ENCODE measurements at regions not wholly inside any gene's neighbourhood (a gene's known extent, or its start where the extent isn't known, plus 50 kb on each side); places are given as distances from the start of the nearest gene placed in this dataset.

DNA sequence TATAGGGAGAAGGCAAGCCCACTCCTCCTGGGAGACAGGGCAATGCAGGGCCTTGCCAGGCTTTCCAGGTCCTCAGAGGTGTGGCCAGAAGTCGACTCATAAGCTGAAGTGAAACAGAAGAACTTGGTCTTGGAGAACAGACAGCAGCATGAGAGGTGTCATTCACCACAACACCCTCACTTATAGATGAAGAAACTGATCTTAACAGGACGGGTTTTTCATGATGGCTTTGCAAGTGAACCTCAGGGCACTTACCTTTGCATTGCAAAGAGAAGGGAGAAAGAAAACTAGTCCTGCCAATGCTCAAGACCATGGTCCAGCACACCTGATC lies 198.8 kb downstream of the CYRIA start:
- no CpG with 5 or more reads among the region's 2 CpGs for WGBS, 2 experiments (ENCODE audit: extremely low coverage in 2 of 2, insufficient read length in 1 of 2)
- intact Hi-C loops (cut with micrococcal nuclease): no loop called here

More for the DNA sequence above, 198.8 kb downstream of the CYRIA start:
- ChIA-PET POLR2A (ENCODE audit: unreplicated experiment) (no interaction called here), CTCF (no interaction called here)
- no peak overlapping the region for H3K4ac ChIP-seq (ENCODE audit: low read depth, low read length)
- H3K9ac ChIP-seq (ENCODE audit: low read depth, low read length): no peak overlapping the region
- no peaks in the 10 kb centered on the region for H3K27me3 ChIP-seq (ENCODE audit: control insufficient read depth, insufficient read depth, low read length)
- no peak overlapping the region for H3K4me2 ChIP-seq (ENCODE audit: low read depth, low read length)
- no peak overlapping the region for H4K91ac ChIP-seq (ENCODE audit: insufficient read depth, low read depth, low read length)
- no peaks in the 10 kb centered on the region for H4K20me1 ChIP-seq (ENCODE audit: insufficient read depth, low read length)
- in situ Hi-C loops (cut with MboI; ENCODE audit: low sequenced_read_pairs): no loop called here
- no peaks in the 10 kb centered on the region for H3K4me1 ChIP-seq (ENCODE audit: control insufficient read depth, insufficient read depth, low read length)
- no peak overlapping the region for H2BK120ac ChIP-seq (ENCODE audit: low read depth, low read length)
- H3K14ac ChIP-seq (replicated peaks; ENCODE audit: low read depth, low read length): no peak overlapping the region
- no peak overlapping the region for H3K56ac ChIP-seq (ENCODE audit: extremely low read depth, insufficient read depth, low read length)
- H2AFZ ChIP-seq (replicated peaks; ENCODE audit: low read length, poor library complexity): no peak overlapping the region
- H2AK5ac ChIP-seq (ENCODE audit: low read depth, low read length): no peak overlapping the region
- no peaks in the 10 kb centered on the region for H3K36me3 ChIP-seq (ENCODE audit: control insufficient read depth, insufficient read depth, low read length)
- no peak overlapping the region for H4K5ac ChIP-seq (ENCODE audit: low read depth, low read length)
- H3K27ac ChIP-seq (ENCODE audit: insufficient read depth, low read length): no peak overlapping the region
- dilution Hi-C loops (cut with HindIII; ENCODE audit: low sequenced_read_pairs, unreplicated experiment): no loop called here
- H3K9me1 ChIP-seq (ENCODE audit: insufficient read depth, low read length): no peaks in the 10 kb centered on the region
- TF ChIP-seq MAFK (IDR thresholded peaks at IDR 0.05; ENCODE audit: low read depth, low read length) (no peak), RFX5 (IDR thresholded peaks at IDR 0.05; ENCODE audit: low read depth, low read length) (no peak)
- no peak overlapping the region for H3K23ac ChIP-seq (ENCODE audit: low read depth, low read length)
- no peak overlapping the region for H3K18ac ChIP-seq (ENCODE audit: low read depth, low read length)
- no peak overlapping the region for H2AK9ac ChIP-seq (replicated peaks; ENCODE audit: low read depth, low read length, poor library complexity)
- H2BK20ac ChIP-seq (ENCODE audit: low read depth, low read length): no peak overlapping the region
- no peak overlapping the region for H4K8ac ChIP-seq (ENCODE audit: low read depth in 2 of 2, low read length in 2 of 2)
- no peaks in the 10 kb centered on the region for H3K79me1 ChIP-seq (ENCODE audit: low read depth in 1 of 2, low read length in 2 of 2)
- H2BK5ac ChIP-seq (ENCODE audit: low read depth, low read length, poor library complexity, severe bottlenecking): no peak overlapping the region
- no TSS peak for BruUV-seq (replicated peaks)
- peaks cover 22% of the 10 kb centered on the region for H3K9me3 ChIP-seq (ENCODE audit: control insufficient read depth, insufficient read depth, low read length)
- DNase-seq (no peak), ATAC-seq (ENCODE audit: low read depth) (no peak)
- H2BK15ac ChIP-seq (ENCODE audit: low read depth, low read length): no peak overlapping the region
- no peak overlapping the region for H3K4me3 ChIP-seq (ENCODE audit: insufficient read depth, low read depth, low read length)

Measured in IMR-90 (cell line).